IMR-90 (cell line): ENCODE measurements at regions not wholly inside any gene's neighbourhood (a gene's known extent, or its start where the extent isn't known, plus 50 kb on each side); places are given as distances from the start of the nearest gene placed in this dataset.

Experiments used
- BHLHE40 ChIP-seq: fragments of 150-350 bp; IDR thresholded peaks from 2 replicates; pipeline ENCODE4 v1.6.1; 2016; ENCODE audit warnings: mild to moderate bottlenecking, low read depth, low read length
- CEBPB ChIP-seq: IDR thresholded peaks from 2 replicates; pipeline ENCODE4 v1.6.1; 2012; ENCODE audit warnings: low read depth, low read length, improper control_type of control experiment
- CTCF ChIP-seq: conservative IDR thresholded peaks from 2 replicates; pipeline ENCODE4 v1.5.1; 2012; ENCODE audit warnings: mild to moderate bottlenecking, low read depth, low read length, improper control_type of control experiment
- ELK1 ChIP-seq: fragments of 150-350 bp; IDR thresholded peaks from 2 replicates; pipeline ENCODE4 v1.6.1; 2016; ENCODE audit warnings: low read depth, mild to moderate bottlenecking, low read length, moderate library complexity, borderline replicate concordance
- FOS ChIP-seq: fragments of 150-350 bp; IDR thresholded peaks from 2 replicates; pipeline ENCODE4 v1.6.1; 2016; ENCODE audit warnings: low read depth, low read length
- MAFK ChIP-seq: IDR thresholded peaks from 2 replicates; pipeline ENCODE4 v1.6.1; 2012; ENCODE audit warnings: low read depth, low read length, improper control_type of control experiment
- NFE2L2 ChIP-seq: fragments of 150-350 bp; IDR thresholded peaks from 2 replicates; pipeline ENCODE4 v1.6.1; 2016; ENCODE audit warnings: low read depth, mild to moderate bottlenecking, low read length
- POLR2A ChIP-seq: IDR thresholded peaks from 2 replicates; pipeline ENCODE4 v1.6.1; 2012; ENCODE audit warnings: mild to moderate bottlenecking, low read depth, low read length
- RAD21 ChIP-seq: IDR thresholded peaks from 2 replicates; pipeline ENCODE4 v1.6.1; 2012; ENCODE audit warnings: low read length, improper control_type of control experiment
- RCOR1 ChIP-seq: IDR thresholded peaks from 2 replicates; pipeline ENCODE4 v1.6.1; 2012; ENCODE audit warnings: mild to moderate bottlenecking, low read length, improper control_type of control experiment; ENCODE audit not compliant: insufficient replicate concordance
- SMC3 ChIP-seq: fragments of 150-350 bp; IDR thresholded peaks from 2 replicates; pipeline ENCODE4 v1.6.1; 2016; ENCODE audit warnings: low read depth, mild to moderate bottlenecking, antibody characterized with exemption, low read length, moderate library complexity
- USF2 ChIP-seq: fragments of 150-350 bp; IDR thresholded peaks from 2 replicates; pipeline ENCODE4 v1.6.1; 2017; ENCODE audit warnings: mild to moderate bottlenecking, antibody characterized with exemption, low read length, low read depth

- TF ChIP-seq FOS, result no peak
- no peak for TF ChIP-seq CTCF
- no peak for TF ChIP-seq SMC3
- TF ChIP-seq CEBPB, result no peak
- TF ChIP-seq POLR2A, result no peak
- no peak for TF ChIP-seq RAD21
- no peak for TF ChIP-seq MAFK
- no peak for TF ChIP-seq ELK1
- TF ChIP-seq RCOR1, result no peak
- TF ChIP-seq NFE2L2, result no peak
- TF ChIP-seq USF2, result no peak
- TF ChIP-seq BHLHE40, result no peak
Measured at GRCh38 chr6:138719744-138720143, 53.8 kb upstream of the CCDC28A start.
